ENCODE measurements at regions not wholly inside any gene's neighbourhood (a gene's known extent, or its start where the extent isn't known, plus 50 kb on each side); places are given as distances from the start of the nearest gene placed in this dataset.

- Histone ChIP-seq H3K9ac (ENCODE audit: insufficient read length, low read depth) (no peak overlapping the region), H3K36me3 (ENCODE audit: insufficient read depth, insufficient read length, low read length) (no peaks in the 10 kb centered on the region), H3K4me3 (ENCODE audit: insufficient read length, low read depth) (no peak overlapping the region), H3K4me1 (ENCODE audit: insufficient read depth, insufficient read length) (no peaks in the 10 kb centered on the region), H3K27me3 (ENCODE audit: insufficient read depth, insufficient read length) (no peaks in the 10 kb centered on the region), H3K9me3 (ENCODE audit: insufficient read depth, low read length) (no peaks in the 10 kb centered on the region)
- TF ChIP-seq SUZ12 (IDR thresholded peaks at IDR 0.05; ENCODE audit: extremely low read depth, insufficient read depth, insufficient read length), result no peak
- TF ChIP-seq YY1 (IDR thresholded peaks at IDR 0.05; ENCODE audit: insufficient read depth, insufficient read length), result no peak
- no peak for TF ChIP-seq ZNF274 (IDR thresholded peaks at IDR 0.05; ENCODE audit: low read depth, low read length)
- no peak for DNase-seq (ENCODE audit: low read depth, low spot score)
Measured at GRCh38 chr13:58151452-58151851, 519.9 kb downstream of the PCDH17 start.

- Histone ChIP-seq H3K9me3 (ENCODE audit: insufficient read depth, low read length) (no peaks in the 10 kb centered on the region), H3K9ac (ENCODE audit: insufficient read length, low read depth) (no peak overlapping the region), H3K27me3 (ENCODE audit: insufficient read depth, insufficient read length) (no peaks in the 10 kb centered on the region), H3K36me3 (ENCODE audit: insufficient read depth, insufficient read length, low read length) (no peaks in the 10 kb centered on the region), H3K4me1 (ENCODE audit: insufficient read depth, insufficient read length) (no peaks in the 10 kb centered on the region), H3K4me3 (ENCODE audit: insufficient read length, low read depth) (no peak overlapping the region)
- no peak for DNase-seq (ENCODE audit: low read depth, low spot score)
- TF ChIP-seq ZNF274 (IDR thresholded peaks at IDR 0.05; ENCODE audit: low read depth, low read length), result no peak
- no peak for TF ChIP-seq YY1 (IDR thresholded peaks at IDR 0.05; ENCODE audit: insufficient read depth, insufficient read length)
- TF ChIP-seq SUZ12 (IDR thresholded peaks at IDR 0.05; ENCODE audit: extremely low read depth, insufficient read depth, insufficient read length), result no peak
Measured at GRCh38 chr13:58160980-58161379, 529.4 kb downstream of the PCDH17 start.

DNA sequence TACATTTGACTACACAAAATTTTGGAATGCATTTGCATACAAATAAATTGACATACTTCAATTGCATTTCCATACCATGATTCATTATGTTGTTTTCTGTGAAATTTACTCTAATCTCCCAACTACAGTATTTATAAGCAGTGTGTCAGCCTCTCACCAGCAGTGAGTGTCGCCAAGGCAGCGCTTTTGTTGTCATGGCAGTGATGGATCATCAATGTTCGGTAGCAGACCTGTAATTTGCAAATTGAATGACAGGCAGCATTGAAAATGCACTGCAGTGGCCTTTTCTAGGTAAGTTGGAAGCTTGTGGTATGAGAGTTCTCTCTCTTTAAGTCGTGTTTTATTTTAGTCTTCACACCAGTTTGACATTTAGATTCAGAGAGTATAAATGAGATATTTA is 534.1 kb downstream of the PCDH17 start:
- DNase-seq (ENCODE audit: low read depth, low spot score), result no peak
- Histone ChIP-seq H3K36me3 (ENCODE audit: insufficient read depth, insufficient read length, low read length) (no peaks in the 10 kb centered on the region), H3K4me3 (ENCODE audit: insufficient read length, low read depth) (no peak overlapping the region), H3K4me1 (ENCODE audit: insufficient read depth, insufficient read length) (no peaks in the 10 kb centered on the region), H3K27me3 (ENCODE audit: insufficient read depth, insufficient read length) (no peaks in the 10 kb centered on the region), H3K9me3 (ENCODE audit: insufficient read depth, low read length) (no peaks in the 10 kb centered on the region), H3K9ac (ENCODE audit: insufficient read length, low read depth) (no peak overlapping the region)
- TF ChIP-seq ZNF274 (IDR thresholded peaks at IDR 0.05; ENCODE audit: low read depth, low read length), result no peak
- TF ChIP-seq YY1 (IDR thresholded peaks at IDR 0.05; ENCODE audit: insufficient read depth, insufficient read length), result no peak
- no peak for TF ChIP-seq SUZ12 (IDR thresholded peaks at IDR 0.05; ENCODE audit: extremely low read depth, insufficient read depth, insufficient read length)

- no peaks in the 10 kb centered on the region for H3K27me3 ChIP-seq (ENCODE audit: insufficient read depth, insufficient read length)
- no peak for TF ChIP-seq SUZ12 (IDR thresholded peaks at IDR 0.05; ENCODE audit: extremely low read depth, insufficient read depth, insufficient read length)
- no peak for TF ChIP-seq ZNF274 (IDR thresholded peaks at IDR 0.05; ENCODE audit: low read depth, low read length)
- no peak for TF ChIP-seq YY1 (IDR thresholded peaks at IDR 0.05; ENCODE audit: insufficient read depth, insufficient read length)
- no peak overlapping the region for H3K4me3 ChIP-seq (ENCODE audit: insufficient read length, low read depth)
- H3K4me1 ChIP-seq (ENCODE audit: insufficient read depth, insufficient read length), result no peaks in the 10 kb centered on the region
- no peaks in the 10 kb centered on the region for H3K9me3 ChIP-seq (ENCODE audit: insufficient read depth, low read length)
- DNase-seq (ENCODE audit: low read depth, low spot score), result no peak
- no peak overlapping the region for H3K9ac ChIP-seq (ENCODE audit: insufficient read length, low read depth)
- no peaks in the 10 kb centered on the region for H3K36me3 ChIP-seq (ENCODE audit: insufficient read depth, insufficient read length, low read length)
Measured at GRCh38 chr13:58181111-58181510, 549.6 kb downstream of the PCDH17 start.

- H3K4me1 ChIP-seq (ENCODE audit: insufficient read depth, insufficient read length), result no peaks in the 10 kb centered on the region
- H3K9me3 ChIP-seq (ENCODE audit: insufficient read depth, low read length), result no peaks in the 10 kb centered on the region
- H3K9ac ChIP-seq (ENCODE audit: insufficient read length, low read depth), result no peak overlapping the region
- no peak overlapping the region for H3K4me3 ChIP-seq (ENCODE audit: insufficient read length, low read depth)
- TF ChIP-seq YY1 (IDR thresholded peaks at IDR 0.05; ENCODE audit: insufficient read depth, insufficient read length) (no peak), SUZ12 (IDR thresholded peaks at IDR 0.05; ENCODE audit: extremely low read depth, insufficient read depth, insufficient read length) (no peak), ZNF274 (IDR thresholded peaks at IDR 0.05; ENCODE audit: low read depth, low read length) (no peak)
- DNase-seq (ENCODE audit: low read depth, low spot score), result no peak
- H3K27me3 ChIP-seq (ENCODE audit: insufficient read depth, insufficient read length), result no peaks in the 10 kb centered on the region
- H3K36me3 ChIP-seq (ENCODE audit: insufficient read depth, insufficient read length, low read length), result no peaks in the 10 kb centered on the region
Measured at GRCh38 chr13:58187881-58188280, 556.3 kb downstream of the PCDH17 start.

GRCh38 chr13:58190577-58190976 is 559.0 kb downstream of the PCDH17 start:
- Histone ChIP-seq H3K9ac (ENCODE audit: insufficient read length, low read depth) (no peak overlapping the region), H3K4me3 (ENCODE audit: insufficient read length, low read depth) (no peak overlapping the region), H3K9me3 (ENCODE audit: insufficient read depth, low read length) (no peaks in the 10 kb centered on the region), H3K4me1 (ENCODE audit: insufficient read depth, insufficient read length) (no peaks in the 10 kb centered on the region), H3K27me3 (ENCODE audit: insufficient read depth, insufficient read length) (no peaks in the 10 kb centered on the region), H3K36me3 (ENCODE audit: insufficient read depth, insufficient read length, low read length) (no peaks in the 10 kb centered on the region)
- TF ChIP-seq ZNF274 (IDR thresholded peaks at IDR 0.05; ENCODE audit: low read depth, low read length) (no peak), YY1 (IDR thresholded peaks at IDR 0.05; ENCODE audit: insufficient read depth, insufficient read length) (no peak), SUZ12 (IDR thresholded peaks at IDR 0.05; ENCODE audit: extremely low read depth, insufficient read depth, insufficient read length) (no peak)
- DNase-seq (ENCODE audit: low read depth, low spot score), result no peak

DNA sequence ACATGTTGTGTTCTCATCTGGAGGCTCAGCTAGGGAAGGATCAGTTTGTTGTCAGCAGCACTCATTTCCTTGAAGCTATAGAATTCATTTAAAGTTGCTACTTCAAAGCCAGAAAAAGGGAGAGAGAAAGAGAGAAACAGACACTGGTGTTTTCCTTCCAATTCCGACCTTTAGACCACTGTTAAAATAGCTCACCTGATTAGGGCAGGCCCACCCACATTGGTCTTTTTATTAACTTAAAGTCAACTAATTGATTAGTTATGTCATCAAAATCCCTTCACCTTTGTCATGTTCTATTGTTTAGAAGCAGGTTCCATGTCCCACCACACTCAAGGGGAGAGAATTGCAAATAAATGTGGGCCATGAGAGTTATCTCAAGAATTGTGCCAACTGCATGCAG is 560.2 kb downstream of the PCDH17 start:
- Histone ChIP-seq H3K4me1 (ENCODE audit: insufficient read depth, insufficient read length) (no peaks in the 10 kb centered on the region), H3K36me3 (ENCODE audit: insufficient read depth, insufficient read length, low read length) (no peaks in the 10 kb centered on the region), H3K9ac (ENCODE audit: insufficient read length, low read depth) (no peak overlapping the region), H3K9me3 (ENCODE audit: insufficient read depth, low read length) (no peaks in the 10 kb centered on the region), H3K4me3 (ENCODE audit: insufficient read length, low read depth) (no peak overlapping the region), H3K27me3 (ENCODE audit: insufficient read depth, insufficient read length) (no peaks in the 10 kb centered on the region)
- TF ChIP-seq ZNF274 (IDR thresholded peaks at IDR 0.05; ENCODE audit: low read depth, low read length) (no peak), SUZ12 (IDR thresholded peaks at IDR 0.05; ENCODE audit: extremely low read depth, insufficient read depth, insufficient read length) (no peak), YY1 (IDR thresholded peaks at IDR 0.05; ENCODE audit: insufficient read depth, insufficient read length) (no peak)
- no peak for DNase-seq (ENCODE audit: low read depth, low spot score)

DNA sequence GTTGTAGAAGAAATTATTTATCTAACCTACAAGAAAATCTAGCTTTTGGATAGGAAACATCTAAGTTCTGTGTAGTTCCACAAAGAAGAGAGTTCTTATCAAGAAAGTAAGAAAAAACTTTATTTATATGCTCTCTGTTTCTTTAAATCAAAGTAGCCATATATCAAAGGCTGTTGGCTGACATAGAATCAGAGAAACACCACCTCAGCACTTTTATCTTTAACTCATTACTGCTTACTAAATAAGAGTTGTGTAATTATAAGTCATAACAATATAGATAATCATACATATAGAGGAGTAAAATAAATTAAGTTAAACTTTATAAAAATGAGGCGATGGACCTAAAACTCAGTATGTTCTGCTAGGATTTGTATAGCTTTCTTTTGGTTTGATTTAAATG is 570.6 kb downstream of the PCDH17 start:
- Histone ChIP-seq H3K27me3 (ENCODE audit: insufficient read depth, insufficient read length) (no peaks in the 10 kb centered on the region), H3K4me3 (ENCODE audit: insufficient read length, low read depth) (no peak overlapping the region), H3K9ac (ENCODE audit: insufficient read length, low read depth) (no peak overlapping the region), H3K36me3 (ENCODE audit: insufficient read depth, insufficient read length, low read length) (no peaks in the 10 kb centered on the region), H3K9me3 (ENCODE audit: insufficient read depth, low read length) (no peaks in the 10 kb centered on the region), H3K4me1 (ENCODE audit: insufficient read depth, insufficient read length) (no peaks in the 10 kb centered on the region)
- DNase-seq (ENCODE audit: low read depth, low spot score), result no peak
- TF ChIP-seq SUZ12 (IDR thresholded peaks at IDR 0.05; ENCODE audit: extremely low read depth, insufficient read depth, insufficient read length), result no peak
- TF ChIP-seq ZNF274 (IDR thresholded peaks at IDR 0.05; ENCODE audit: low read depth, low read length), result no peak
- no peak for TF ChIP-seq YY1 (IDR thresholded peaks at IDR 0.05; ENCODE audit: insufficient read depth, insufficient read length)

All from NT2/D1 (cell line).